AG10803 (cell line): ENCODE measurements at regions not wholly inside any gene's neighbourhood (a gene's known extent, or its start where the extent isn't known, plus 50 kb on each side); places are given as distances from the start of the nearest gene placed in this dataset.

Source experiments
- DNase-seq: peaks from one replicate; pipeline ENCODE4 v3.0.0; 2010; ENCODE audit warnings: low read depth
- H3K4me3 ChIP-seq: 2 replicates; pipeline ENCODE4 v1.5.1; 2011; ENCODE audit warnings: mild to moderate bottlenecking, low read length, control low read depth
- CTCF ChIP-seq: conservative IDR thresholded peaks from 2 replicates; pipeline ENCODE4 v1.5.1; 2011; ENCODE audit warnings: mild to moderate bottlenecking, low read length, control low read depth, inconsistent platforms

DNA sequence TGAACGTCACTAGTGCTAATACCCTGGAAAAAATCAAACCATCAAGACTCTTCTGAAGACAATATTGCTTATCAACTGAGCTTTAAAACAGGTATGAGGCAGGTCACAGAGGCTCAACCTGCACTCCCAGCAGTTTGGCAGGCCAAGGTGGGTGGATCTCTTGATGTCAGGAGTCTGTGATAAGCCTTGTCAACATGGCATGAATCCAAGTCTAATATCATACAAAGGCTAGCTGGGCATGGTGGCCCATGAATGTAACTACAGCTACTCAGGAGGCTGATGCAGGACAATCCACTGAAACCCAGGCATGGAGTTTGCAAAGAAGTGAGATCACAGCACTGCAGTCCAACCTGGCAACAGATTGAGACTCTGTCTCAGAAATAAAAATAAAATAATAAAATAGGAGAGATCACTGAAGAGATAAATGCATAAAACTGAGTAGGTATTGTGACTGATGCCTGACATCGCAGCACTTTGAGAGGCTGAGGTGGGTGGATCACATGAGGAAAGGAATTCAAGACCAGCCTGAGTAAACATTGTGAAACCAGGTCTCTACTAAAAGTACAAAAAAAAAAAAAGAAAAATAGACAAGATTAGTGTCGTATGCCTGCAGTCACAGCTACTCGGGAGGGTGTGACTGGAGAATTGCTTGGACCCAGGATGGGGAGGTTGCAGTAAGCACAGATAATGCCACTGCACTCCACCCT is 555.9 kb upstream of the TSPY4 start:
- H3K4me3 ChIP-seq: no peak overlapping the region
- TF ChIP-seq CTCF: no peak
- no peak for DNase-seq

DNA sequence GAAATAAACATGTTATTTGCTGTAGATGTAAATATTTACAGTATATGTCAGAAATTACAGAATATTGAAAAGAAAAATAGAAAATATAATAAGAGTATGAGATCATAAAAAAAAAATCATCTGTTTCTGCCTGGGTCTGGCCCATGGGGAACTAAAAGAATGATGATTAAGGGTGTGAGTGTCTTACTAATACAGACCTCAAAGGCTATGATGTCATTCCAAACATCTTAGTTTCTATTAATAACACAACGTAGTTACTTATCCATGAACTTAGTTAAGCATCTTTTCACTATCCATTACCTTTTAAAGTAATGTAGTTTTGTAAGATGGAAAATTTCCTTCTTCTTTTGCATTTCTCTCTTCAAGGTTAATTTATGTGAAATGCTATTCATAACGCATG is 542.7 kb upstream of the TSPY4 start:
- H3K4me3 ChIP-seq: no peak overlapping the region
- DNase-seq: no peak
- TF ChIP-seq CTCF: no peak

GRCh38 chrY:8804317-8804716 is 532.9 kb upstream of the TSPY4 start:
- DNase-seq: no peak
- TF ChIP-seq CTCF: no peak
- H3K4me3 ChIP-seq: no peak overlapping the region

GRCh38 chrY:8807648-8808408 is 529.4 kb upstream of the TSPY4 start:
- no peak overlapping the region for H3K4me3 ChIP-seq
- DNase-seq: peak; percentile 29
- TF ChIP-seq CTCF: peak; percentile 56

DNA sequence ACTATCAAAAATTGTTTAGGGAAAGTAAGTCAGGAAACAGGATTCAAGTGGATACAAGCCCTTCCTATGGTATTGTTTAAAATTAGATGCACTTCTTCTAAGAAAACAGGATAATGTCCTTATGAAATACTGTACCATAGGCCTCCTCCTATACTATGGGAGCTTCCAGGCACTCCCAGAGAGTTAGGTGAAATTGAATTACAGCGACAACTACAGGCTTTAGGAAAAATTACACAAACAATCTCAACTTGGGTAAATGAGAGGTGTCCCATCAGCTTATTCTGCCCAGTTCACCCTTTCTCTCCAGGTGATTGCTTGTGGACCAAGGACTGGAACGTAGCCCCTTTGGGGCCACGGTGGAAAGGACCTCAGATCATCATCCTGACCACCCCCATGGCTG is 528.7 kb upstream of the TSPY4 start:
- DNase-seq: peak; percentile 3
- TF ChIP-seq CTCF: peak; percentile 18
- H3K4me3 ChIP-seq: no peak overlapping the region

DNA sequence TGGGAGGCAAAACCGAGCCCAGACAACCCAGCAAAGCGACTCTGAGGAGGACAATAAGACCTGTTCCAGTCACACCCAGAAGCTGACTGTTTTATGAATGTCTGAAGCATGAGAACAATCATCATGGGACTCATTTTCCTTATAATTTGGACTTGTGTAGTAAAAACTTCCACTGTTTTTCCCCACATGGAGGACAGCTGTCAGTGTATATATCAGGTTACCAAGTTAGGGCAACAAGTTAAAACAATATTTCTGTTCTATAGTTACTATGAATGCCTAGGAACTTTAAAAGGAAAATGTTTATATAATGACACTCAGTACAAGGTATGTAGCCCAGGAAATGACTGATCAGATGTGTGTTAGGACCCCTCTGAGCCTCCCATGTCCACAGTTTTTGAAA is 528.2 kb upstream of the TSPY4 start:
- no peak for TF ChIP-seq CTCF
- H3K4me3 ChIP-seq: no peak overlapping the region
- DNase-seq: peak; percentile 7

- peak; percentile 2 for DNase-seq
- TF ChIP-seq CTCF: no peak
- H3K4me3 ChIP-seq: no peak overlapping the region
These were observed 523.1 kb upstream of the TSPY4 start for GRCh38 chrY:8814143-8814542.
